ENCODE measurements at regions not wholly inside any gene's neighbourhood (a gene's known extent, or its start where the extent isn't known, plus 50 kb on each side); places are given as distances from the start of the nearest gene placed in this dataset.

DNA sequence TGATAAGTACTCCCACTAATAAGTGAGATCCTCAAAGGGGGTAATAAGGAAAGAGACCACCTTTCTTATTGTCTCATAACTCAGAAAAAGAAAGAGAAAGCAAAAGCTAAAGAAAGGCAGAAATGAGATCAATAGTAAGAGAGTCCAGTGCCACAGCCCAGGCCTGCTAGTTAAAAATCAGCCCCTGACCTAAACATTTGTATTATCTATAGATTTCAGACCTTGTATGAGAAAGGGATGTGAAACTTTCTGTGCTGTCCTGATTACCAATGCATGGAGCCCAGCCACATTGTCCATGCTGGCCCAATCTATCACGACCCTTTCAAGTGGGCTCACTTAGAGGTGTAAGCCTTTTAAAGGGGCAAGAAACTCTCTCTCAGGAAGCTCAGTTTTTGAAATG is 684.8 kb upstream of the TSPY4 start:
- TF ChIP-seq EZH2 (IDR thresholded peaks at IDR 0.05; ENCODE audit: low read depth, unreplicated experiment) = no peak
- TF ChIP-seq, protein P1, sequence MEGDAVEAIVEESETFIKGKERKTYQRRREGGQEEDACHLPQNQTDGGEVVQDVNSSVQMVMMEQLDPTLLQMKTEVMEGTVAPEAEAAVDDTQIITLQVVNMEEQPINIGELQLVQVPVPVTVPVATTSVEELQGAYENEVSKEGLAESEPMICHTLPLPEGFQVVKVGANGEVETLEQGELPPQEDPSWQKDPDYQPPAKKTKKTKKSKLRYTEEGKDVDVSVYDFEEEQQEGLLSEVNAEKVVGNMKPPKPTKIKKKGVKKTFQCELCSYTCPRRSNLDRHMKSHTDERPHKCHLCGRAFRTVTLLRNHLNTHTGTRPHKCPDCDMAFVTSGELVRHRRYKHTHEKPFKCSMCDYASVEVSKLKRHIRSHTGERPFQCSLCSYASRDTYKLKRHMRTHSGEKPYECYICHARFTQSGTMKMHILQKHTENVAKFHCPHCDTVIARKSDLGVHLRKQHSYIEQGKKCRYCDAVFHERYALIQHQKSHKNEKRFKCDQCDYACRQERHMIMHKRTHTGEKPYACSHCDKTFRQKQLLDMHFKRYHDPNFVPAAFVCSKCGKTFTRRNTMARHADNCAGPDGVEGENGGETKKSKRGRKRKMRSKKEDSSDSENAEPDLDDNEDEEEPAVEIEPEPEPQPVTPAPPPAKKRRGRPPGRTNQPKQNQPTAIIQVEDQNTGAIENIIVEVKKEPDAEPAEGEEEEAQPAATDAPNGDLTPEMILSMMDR (conservative IDR thresholded peaks at IDR 0.05; ENCODE audit: low read depth in 2 of 2) = no peak
- no peak for TF ChIP-seq NANOG (IDR thresholded peaks at IDR 0.05; ENCODE audit: borderline replicate concordance)
- TF ChIP-seq CREB1 (CRISPR knock-in tag; IDR thresholded peaks at IDR 0.05; ENCODE audit: low read depth) = no peak
- TF ChIP-seq ZNF331 (CRISPR knock-in tag; IDR thresholded peaks at IDR 0.05; ENCODE audit: low read depth) = no peak
- TF ChIP-seq, protein P2, sequence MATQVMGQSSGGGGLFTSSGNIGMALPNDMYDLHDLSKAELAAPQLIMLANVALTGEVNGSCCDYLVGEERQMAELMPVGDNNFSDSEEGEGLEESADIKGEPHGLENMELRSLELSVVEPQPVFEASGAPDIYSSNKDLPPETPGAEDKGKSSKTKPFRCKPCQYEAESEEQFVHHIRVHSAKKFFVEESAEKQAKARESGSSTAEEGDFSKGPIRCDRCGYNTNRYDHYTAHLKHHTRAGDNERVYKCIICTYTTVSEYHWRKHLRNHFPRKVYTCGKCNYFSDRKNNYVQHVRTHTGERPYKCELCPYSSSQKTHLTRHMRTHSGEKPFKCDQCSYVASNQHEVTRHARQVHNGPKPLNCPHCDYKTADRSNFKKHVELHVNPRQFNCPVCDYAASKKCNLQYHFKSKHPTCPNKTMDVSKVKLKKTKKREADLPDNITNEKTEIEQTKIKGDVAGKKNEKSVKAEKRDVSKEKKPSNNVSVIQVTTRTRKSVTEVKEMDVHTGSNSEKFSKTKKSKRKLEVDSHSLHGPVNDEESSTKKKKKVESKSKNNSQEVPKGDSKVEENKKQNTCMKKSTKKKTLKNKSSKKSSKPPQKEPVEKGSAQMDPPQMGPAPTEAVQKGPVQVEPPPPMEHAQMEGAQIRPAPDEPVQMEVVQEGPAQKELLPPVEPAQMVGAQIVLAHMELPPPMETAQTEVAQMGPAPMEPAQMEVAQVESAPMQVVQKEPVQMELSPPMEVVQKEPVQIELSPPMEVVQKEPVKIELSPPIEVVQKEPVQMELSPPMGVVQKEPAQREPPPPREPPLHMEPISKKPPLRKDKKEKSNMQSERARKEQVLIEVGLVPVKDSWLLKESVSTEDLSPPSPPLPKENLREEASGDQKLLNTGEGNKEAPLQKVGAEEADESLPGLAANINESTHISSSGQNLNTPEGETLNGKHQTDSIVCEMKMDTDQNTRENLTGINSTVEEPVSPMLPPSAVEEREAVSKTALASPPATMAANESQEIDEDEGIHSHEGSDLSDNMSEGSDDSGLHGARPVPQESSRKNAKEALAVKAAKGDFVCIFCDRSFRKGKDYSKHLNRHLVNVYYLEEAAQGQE (IDR thresholded peaks at IDR 0.05; ENCODE audit: unreplicated experiment) = no peak
